Stromal cell of bone marrow (primary cell): ENCODE measurements at regions not wholly inside any gene's neighbourhood (a gene's known extent, or its start where the extent isn't known, plus 50 kb on each side); places are given as distances from the start of the nearest gene placed in this dataset.

Source experiments
- DNase-seq: peaks from one replicate; pipeline ENCODE4 v3.0.0-alpha.2; 2012; ENCODE audit warnings: low read depth

DNA sequence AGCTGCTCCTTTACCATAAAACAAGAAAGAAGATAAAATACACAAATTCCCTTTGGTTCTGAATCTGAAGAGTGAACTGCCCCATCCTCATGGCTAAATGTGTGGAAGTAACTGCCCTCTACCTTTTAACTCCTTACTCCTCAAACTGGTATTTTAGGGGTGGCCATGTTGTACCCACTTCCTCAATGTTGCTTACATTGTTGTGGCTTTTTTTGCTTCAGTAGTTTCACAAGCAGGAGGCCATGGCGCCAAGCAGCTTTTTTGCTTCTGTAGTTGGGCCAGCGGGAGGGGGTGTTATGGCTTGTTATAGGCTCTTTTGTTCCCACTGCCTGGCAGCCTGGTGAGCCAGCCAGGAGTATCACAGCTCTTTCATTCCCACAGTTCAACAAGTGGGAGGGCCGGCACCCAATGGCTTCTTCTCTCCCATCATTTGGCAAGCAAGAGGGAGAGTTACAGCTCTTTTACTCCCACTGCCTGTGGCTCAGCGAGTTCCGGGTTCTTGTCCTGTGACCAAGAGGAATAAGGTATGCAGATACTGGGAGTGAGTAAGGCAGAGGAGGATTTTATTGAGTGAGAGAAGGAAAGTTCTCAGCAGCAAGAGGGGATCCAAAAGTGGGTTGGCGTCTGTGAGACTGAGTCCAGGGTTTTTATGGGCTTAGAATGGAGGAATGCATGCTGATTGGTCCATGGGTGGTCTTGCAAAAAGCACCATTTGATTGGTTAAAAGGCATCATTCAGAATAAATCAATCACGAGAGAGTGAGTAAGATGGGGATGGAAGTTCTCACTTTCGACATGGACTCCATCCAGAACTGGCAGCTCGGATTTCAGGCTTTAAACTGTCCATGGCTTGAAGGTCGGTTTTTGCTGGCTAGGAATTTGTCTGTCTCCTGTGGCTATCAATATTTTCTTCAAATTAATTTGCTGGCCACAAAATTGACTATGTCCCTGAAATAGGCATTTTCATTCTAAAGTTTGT is 429.6 kb downstream of the HLX start:
- DNase-seq, result no peak

DNA sequence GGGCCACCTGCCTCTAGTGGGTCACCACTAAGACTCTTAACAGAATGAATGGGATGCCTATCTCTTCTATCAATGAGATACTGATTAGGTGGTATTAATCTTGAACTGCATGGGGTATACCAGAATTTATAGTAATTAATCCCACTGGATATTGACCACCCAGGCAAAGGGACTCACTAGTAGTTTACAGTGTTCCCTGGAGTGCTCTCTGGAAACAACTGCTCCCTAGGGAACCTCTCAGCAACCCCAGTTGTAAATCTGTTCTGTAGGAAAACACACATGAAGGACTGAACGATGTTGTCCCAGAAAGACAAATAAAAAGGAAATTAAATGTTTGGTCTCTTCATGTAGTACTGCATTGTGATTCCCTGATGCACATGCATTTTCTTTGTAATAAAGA is 430.5 kb downstream of the HLX start:
- no peak for DNase-seq

DNA sequence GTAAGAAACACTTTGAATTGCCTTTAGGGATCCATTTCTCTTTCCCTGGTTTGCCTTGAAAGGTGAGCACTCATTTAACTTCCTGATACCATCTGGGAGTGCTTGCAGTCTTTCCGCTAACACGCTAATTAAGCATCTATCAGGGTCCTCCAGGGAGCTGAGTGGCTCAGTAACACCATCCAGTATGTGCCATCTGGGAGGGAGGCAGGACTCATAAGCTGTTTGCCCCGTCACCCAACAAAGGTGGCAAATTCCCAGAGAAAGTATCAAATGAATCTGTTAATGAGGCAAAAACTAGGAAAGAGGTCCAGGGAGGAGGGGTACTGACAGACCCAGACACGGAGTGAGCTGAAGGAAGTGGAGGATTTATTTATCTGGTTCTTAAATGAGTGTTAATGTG is 430.9 kb downstream of the HLX start:
- no peak for DNase-seq

DNA sequence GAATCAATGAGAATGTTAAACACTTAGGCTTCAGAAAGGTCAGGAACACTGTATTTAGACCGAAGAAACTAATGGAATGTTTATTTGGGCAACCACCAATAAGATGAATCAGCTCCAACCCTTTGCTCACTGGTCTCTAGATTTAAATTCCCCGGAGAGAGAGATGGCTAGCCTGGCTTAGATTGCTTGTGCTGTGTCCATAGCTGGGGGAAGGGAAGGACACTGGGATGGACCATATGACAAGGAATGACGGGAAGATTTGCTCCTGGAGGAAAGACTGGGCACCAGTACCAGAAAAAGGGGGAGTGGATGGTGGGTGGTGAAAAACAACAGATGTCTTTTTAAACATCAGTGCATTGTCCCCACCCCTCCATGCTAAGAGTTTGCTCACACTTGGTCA is 426.6 kb downstream of the DUSP10 start:
- DNase-seq, result peak; percentile 88

DNA sequence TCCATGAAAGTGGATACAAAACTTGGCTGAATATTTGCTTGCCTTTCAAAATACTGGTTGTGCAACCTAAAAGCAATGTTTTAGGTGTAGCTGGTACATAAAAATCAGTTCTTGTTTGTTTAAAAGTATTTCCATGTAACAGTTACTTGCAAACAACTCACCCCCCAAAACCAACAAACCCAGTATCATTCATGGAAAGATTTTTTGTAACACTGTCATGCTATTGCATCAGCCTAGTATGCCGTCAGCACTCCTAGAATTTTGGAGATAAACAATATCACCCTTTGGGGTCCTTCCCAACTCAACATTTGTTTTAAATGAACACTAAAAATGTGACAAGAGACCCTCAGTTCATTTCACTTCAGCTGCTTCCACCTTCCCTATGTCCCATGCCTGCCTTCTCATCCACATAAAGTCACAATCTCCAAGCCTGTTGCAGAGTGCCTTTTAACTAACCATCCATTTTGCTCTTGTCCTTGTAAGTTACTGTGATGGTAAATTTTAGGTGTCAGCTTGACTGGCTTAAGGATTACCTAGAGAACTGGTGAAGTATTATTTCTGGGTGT is 425.3 kb downstream of the DUSP10 start:
- peak; percentile 63 for DNase-seq

DNA sequence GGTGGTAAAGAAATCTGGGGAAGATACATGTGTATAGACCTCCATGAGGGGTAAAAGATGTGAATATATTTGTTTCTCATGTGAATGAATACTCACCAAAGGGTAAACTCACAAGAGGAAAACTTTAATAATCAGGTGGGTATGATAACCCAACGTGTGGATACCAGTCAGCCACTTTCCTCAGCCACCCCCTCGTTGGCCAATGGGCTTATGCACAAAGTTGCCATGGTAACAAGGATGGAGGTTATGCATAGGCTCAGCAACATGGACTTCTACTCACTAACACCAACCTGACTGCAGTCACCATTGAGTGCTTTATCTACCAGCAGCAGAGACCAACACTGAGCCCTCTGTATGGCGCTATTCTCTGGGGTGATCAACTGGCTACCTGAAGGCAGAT is 424.4 kb downstream of the DUSP10 start:
- no peak for DNase-seq

DNA sequence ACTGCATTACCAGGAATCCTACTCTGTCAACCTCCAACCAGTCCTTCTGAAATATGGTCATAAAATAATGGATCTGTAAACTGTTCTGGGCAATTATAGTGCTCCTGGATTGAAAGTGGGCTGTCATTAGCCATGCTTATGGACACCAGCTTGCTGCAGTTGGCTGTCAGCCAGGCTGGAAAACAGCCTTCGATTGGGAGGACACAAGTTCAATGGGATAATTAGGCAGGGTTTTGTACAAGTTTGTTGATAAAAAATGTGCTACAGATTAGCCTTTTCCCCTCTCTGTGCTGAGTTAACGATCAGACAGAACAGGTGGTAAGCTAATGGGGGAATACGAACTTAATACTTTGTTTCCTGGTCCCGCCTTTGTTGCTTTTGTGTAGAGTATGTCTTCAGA is 413.9 kb downstream of the DUSP10 start:
- no peak for DNase-seq

DNA sequence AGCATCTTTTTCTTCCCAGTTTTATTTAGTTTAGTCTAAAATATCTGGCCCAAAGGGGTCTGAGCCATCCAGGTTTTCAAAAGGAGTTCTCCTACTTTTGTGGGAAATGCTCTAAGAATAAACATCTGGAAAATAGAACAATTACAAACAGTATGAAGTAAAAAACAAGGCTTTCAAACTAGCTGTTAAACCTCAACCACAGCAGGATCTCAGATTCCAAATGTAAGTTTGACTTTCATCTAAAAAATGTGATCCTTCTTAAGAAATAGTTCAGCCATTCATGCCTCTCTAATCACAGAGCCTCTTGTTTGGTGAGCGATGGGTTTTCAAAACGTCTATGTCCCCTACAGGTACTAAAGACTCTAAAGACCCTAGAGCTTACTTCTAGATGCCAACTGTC is 413.5 kb downstream of the DUSP10 start:
- no peak for DNase-seq

DNA sequence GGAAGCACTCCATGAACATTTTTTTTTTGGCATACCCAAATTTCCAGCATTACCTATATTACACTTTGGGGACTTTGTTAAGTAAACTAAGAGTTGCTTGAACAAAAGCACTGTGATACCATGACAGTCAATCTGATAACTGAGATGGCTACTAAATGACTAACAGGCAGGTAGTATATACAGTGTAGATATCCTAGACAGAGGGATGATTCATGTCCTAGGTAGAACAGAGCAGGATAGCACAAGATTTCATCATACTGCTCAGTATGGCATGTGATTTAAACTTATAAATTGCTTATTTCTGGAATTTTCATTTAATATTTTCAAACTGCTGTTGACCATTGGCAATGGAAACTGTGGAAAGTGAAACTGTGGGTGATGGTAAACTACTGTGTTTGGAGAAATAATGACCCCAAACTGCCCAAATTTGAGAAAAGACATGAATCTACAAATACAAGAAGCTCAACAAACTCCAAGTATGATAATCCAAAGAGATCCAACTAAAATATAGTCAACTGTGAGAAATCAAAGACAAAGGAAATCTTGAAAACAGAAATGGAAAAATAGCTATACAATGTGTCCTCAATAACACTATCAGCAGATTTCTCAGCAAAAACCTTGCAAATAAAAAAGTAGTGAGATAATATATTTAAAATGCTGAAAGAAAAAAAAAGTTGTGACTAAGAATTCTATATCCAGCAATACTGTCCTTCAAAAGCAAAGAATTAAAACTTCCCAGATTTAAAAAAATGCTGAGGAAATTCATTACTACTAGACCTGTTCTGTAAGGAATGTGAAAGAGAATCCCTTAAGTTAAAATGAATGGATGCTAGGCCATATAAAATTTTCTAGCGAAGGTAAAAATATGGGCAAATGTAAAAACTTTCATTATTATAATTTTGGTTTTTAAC is 410.4 kb downstream of the DUSP10 start:
- DNase-seq, result no peak

DNA sequence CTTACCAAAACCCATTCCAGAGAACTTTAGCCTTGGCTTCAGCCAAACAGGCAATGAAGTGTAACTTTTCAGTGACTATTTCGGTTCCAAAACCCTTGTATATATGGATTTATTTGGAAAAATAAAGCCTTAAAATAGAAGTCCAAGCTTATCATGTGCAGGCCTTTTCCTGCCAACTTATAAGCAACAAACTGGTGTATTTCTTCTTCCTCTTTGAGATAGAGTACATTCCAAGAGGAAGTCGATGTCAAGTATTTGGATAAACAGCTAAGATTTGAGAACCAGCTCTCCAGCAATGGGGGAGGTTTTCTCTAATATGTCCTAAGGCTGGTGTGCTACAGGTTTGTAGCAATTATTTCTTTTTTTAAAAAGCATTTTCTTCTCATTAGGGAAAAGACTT is 407.8 kb downstream of the DUSP10 start:
- no peak for DNase-seq

DNA sequence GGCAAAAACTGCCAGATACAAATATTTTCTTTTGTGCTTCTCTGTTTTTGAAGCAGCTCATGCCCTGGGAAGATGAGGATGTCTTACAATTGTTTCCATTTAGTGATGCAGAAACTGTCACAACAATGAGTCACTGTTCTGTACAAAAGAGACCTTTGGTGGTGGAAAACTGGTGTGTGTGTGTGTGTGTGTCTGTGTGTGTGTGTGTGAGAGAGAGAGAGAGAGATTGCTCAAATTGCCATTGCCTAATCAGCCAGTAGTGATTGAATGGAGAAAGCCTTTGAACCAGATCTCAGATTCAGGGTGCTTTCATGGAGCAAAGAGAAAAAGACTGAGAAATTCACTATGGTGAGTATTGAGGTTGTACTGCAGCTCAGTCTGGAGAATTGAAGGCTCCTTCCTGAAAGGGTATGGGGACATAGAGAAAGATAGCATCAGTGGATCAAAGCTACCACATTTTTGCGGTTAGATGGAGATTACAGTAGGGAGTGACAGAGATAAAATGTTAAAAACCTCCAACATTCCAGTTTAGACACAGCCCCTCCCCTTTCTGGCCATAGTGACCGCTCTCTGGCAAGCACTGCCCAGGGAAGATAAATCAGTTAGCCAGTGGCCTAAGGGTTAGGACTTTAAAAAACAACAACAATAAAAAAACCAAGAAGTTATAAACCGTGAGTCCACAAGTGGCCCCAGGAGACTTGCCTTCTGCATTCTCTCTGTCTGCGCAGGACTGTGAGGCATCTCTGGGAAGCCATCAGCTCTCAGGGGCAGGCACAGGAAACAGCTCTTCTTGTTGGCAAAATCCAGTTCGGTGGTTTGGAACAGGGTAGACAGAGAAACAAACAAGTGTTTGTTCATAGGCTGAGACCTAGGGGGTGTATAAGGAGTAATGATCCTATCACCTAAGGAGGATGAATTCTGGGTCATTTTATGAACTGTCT is 406.5 kb downstream of the DUSP10 start:
- DNase-seq, result peak; percentile 72

DNA sequence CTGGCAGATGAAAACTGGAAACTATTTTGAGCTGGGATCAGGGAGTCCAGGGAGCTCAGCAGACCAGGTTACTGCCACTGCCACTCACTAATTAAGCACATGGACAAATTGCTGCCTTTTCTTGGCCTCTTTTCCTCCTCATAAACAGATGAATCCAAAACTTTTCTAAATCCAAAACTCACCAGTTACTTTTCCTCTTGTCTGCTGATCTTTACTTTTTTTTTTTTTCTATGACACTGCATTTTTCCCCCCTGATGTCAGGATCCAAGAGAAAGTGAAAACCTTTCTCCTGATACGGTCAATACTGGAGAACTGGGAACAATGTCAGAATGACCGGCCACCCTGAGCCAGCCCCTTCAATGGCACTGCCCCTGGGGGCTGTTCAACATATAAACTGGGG is 405.8 kb downstream of the DUSP10 start:
- DNase-seq, result peak; percentile 44

DNA sequence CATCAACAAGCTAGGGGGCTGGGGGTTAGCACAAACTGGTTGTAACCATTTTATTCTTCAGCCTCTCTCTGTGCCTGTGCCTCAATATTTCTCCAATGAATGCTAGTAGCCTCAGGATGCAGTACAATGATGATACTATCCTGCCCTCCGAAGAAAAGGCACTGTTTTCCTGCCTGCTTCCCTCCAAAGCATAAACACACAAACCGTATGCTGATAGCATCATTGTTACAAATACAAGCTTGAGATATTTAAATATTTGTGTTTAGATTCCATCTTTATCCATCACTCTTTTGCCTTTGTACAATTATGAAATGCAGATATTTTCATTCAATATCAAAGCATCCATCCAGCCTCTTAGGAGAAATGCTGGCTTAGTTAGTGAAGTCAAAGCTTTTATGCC is 404.8 kb downstream of the DUSP10 start:
- DNase-seq, result no peak

DNA sequence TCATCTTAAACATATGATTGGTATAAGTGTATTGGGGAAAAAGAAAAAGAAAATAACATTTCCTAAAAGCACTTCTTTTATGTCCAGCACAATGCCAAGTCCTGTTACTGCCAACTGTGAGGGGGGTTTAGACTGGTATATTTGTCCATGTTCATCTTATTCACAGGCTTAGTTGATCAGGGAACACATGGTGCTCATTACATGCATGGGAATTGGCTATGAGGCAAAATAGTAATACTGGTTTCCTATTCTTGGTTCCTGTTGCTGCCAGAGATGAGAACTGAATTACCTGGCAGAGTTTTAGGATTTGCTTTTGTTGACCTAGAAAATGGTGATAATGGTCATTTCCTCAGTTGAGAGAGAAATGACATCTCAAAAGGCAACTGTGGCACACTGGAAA is 398.8 kb downstream of the DUSP10 start:
- DNase-seq, result no peak

DNA sequence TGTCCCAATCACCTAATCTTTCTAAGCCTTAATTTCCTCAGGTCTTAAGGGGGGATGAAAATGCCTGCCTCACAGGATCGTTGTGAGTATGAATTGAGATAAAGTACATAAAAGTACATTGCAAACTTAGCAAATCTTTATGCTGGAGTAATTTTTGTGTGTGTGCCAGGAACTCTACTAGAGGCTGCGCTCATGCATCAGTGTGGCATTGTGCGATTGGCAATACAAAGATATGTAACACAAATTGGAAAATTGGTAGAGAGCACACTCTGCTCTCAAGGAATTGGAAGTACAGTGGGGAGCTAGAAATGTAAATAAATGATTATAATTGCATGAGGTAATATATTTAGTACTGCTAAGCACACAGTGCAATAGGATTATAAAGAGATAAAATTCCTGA is 398.3 kb downstream of the DUSP10 start:
- no peak for DNase-seq

DNA sequence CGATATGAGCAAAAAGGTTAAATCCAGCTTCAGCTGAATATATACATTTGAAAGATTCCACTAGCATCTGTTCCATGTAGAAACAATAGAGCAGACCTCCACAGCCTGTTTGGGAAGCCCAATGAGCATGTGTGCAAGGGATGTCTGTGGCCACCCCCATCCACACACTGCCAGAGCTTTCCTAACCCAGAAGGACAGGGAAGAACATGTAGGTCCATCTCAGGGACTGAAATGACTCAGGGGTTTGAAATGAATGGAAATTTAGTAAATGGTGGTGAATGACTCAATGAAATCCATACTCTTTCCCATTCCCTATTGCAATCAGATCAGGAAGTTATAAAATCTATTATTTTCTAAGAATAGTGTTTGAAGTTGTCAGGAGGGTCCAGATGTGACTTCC is 397.2 kb downstream of the DUSP10 start:
- DNase-seq, result peak; percentile 59

DNA sequence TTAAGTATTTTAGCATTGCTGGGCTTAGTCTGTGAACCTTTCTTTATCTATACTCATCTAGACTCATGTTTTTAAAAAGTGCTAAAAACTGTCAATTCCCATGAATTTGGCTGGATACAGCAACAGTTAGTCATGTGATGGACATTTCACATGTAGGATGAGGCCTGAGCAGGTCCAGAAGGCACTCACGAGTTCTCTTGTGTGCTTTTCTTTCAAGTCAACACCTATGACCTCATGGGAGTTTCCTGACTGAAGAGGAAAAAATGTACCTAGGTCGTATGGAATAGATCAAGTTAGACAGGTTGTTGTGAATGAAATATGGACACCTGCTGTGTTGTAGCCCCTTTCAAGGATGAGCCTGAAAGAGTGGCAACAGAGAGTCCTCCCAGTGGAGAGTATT is 394.2 kb downstream of the DUSP10 start:
- DNase-seq, result no peak

DNA sequence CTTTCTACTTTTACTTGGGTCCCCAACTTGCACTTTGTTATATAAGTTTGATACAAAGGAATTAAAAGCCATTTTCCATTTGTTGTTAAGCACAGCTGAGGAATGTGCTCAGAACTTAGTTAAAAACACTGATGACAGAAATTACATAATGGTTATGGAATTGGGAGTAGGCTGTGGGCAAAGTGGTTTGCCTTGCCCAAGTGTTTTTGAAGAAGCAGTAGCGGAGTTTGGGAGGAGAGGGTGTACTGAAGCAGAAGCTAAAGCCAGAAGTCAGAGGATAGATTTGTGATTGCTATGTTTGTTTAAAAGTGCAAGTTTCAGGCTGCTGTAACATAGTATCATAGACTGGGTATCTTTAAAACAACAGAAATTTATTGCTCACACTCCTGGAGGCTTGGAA is 391.8 kb downstream of the DUSP10 start:
- no peak for DNase-seq

DNA sequence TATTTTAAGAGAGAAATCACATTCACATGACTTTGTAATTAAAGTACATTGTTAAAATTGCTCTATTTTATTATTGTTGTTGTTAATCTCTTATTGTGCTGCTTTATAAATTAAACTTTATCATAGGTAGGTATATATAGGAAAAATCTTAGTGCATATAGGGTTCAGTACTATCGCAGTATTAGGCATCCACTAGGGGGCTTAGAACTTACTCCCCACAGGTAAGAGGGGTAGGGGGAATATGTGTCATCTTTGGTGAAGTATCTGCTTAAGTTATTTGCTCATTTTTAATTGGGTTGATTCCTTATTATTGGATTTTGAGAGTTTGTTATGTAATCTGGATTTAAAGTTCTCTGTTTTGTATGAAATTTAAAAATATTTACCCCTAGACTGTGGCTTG is 385.2 kb downstream of the DUSP10 start:
- DNase-seq, result no peak

DNA sequence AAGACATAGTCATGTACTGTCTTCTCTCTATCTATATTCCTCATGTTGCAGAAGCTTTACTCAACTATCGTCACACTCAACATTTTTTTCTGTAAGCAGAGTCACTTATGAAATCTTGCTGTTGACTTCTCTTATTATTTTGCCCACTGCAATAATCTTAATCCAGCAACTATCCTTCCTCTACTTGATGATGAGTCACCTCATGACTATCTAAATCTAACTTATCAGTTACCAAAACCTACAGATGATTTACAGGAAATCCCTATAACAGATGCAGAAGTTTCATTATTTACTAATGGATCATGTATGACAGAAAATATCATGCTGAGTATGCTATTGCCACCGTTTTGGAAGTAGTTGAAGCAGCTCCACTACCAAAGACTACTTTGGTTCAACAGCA is 378.9 kb downstream of the DUSP10 start:
- no peak for DNase-seq

DNA sequence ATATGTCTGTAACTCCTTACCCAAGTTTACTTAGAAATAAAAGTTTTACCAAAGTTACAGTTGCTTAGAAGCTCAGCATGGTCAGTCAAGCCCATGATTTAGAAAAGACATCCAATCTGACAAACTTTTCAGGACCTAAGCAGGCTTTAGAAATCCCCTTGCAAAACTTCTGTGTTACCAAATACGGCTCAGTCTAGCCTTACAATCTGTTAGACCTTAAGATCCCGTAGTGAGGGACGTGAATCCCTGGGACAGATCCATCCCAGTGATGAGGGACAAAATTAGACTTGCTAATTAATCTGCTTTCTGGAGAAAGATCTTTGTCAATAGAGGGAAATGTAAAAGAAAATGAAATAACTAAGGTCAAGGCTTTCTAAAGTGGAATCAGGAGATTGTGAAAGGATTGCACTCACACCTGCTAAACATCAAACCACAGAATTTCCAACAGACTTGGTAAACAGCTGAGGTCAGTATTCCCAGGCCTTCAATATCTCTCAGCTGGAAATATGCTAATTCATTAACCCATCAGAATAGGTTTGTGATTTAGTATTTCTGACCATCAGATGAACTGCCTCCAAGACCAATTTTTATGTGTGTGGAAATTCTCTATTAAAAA is 375.3 kb downstream of the DUSP10 start:
- DNase-seq, result no peak
